NCI-H2227 (cell line): ENCODE measurements at regions not wholly inside any gene's neighbourhood (a gene's known extent, or its start where the extent isn't known, plus 50 kb on each side); places are given as distances from the start of the nearest gene placed in this dataset.

ENCODE experiments used
- DNase-seq: peaks from one replicate; lab custom pipeline; 2025; ENCODE audit not compliant: unreplicated experiment; lab: John Stamatoyannopoulos, UW

DNA sequence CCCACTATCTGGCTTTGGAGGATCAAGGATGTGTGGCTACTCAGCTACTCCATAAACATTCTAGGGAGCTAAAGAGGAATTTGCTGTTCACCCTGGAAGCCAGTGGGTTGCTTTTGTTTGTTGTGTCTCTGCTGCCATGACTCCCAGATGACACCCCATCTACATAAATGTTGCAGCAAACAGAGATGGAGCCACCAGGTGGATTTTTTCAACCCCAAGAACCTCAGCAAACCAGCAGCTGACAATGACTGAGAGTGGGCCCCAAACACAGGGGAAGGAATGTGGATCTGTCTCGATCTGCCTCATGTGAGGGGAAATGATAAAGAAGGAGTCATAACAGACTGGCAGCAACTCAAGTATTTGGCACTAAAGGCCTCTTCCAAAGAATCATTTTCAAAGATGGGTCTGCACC, 132.7 kb upstream of the TNC start:
- no peak for DNase-seq

DNA sequence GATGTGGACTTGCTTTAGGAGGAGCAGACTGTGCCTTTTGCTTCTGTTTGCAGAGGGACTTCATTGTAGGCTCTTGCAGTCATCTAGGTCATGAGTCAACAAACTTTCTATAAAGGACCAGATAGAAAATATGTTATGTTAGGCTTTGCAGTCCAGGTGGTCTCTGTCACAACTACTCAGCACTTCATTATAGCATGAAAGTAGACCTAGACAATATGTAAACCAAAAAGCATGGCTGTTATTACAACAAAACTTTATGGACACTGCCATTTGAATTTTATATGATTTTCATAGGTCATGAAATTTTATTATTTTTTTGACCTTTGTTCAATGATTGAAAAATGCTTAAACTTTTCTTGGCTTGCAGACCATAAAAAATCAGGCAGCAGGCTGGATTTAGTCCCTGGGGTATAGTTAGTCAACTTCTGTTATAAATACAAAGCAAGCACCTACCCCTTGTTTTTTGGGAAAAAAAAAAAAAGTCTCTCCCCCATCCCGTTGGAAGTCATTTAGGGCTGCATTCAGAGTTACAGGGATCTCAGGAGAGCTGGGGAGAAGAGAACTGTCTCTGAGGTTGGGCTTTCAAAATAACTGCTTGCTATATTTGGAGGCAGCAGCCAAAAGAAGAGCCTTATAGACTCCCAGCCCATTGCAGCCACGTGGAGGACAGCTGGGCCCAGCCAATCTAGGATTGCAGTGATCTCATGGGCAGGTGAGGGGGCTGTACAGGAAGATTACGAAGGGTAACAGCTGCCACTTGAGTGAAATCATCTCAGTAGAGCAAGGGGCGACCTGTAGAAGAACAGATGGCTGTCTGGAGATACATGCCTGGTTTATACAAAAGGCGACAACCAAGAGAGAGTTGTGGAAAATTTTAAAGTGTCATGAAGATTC, 136.6 kb upstream of the TNC start:
- DNase-seq = no peak

DNA sequence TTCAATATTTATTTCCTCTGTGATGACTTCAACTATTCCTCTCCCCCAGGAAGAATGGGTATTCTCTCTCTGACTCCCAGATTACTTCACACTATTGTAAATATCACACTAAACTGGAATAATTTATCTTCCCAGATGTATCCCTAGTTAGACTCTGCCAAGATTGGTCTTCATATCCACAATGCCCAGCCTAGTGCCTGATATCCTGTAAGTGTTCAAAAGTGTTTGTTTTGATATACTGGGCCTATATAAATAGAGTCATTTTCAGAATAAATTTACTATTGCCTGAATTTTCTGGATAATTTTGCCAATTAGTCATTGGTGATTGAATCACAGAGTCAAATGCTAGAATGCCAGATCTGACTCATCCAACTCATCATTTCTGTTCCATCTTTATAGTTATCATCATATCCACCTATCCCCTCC, 143.7 kb upstream of the TNC start:
- no peak for DNase-seq

DNA sequence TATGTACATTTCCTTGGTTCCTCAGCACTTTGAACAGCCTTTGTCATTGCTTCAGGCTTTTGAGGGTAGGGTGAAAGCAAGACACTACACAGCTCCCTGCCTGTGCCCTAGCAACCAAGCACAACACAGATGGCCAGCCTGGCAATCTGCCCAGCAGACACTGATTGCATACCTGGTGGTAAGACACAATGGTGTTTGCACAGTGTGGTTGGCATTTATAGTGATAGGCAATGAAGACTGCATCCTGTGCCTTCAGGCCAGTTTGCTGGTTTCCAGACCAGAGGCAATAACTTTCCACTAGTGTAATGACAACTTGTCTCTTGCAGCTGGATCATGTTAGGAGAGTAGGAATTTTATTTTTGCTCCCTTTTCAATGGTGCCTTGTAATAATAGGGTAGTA, 144.5 kb upstream of the TNC start:
- no peak for DNase-seq

DNA sequence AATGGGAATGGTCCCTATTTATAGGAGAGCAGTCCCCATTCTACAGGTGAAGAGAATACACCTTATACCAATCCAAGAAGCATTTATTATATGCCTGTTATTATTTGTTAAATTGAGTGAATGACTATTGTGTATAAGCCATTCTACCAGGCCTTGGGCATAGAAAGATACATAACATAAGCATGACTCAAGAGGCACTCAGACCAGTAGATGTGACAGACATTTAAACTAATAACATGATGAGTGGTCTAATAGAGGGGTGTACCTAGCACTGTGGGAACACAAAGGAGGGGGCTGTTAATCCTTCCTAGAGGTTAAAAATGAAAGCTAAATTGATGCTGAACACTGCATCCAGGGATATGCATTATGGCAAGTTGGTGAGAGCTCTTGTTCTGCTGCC, 145.0 kb upstream of the TNC start:
- no peak for DNase-seq

DNA sequence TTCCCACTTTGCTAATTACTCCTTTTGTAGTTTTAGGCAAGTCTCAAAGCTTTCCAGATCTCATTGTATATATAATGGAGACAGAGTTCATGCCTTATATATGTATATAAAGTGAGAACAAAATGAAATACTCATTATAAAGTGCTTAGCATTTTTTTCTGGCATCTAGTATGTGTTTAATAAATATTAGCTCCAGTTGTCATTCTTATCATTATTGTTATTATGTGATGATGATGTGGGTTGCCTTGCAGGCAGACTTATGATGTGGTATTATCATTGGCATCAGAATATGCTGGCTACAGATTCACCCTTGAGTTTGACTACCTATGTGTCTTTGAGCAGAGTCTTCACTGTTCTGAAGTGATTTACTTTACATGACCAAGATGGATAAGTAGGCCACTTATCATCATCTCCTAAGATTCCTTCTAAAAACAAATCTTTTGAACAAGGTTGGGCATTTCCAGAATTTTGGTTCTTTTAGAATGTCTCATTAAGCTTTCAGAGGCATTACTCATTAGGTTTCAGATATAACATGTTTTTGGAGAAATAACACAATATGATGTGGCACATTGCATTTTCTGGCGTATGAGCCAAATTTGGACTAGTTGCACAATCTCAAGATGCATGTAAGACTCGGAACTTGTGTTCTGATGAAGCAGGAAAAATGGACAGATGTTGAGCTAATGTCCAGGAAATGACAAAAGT, 145.6 kb upstream of the TNC start:
- DNase-seq = no peak

DNA sequence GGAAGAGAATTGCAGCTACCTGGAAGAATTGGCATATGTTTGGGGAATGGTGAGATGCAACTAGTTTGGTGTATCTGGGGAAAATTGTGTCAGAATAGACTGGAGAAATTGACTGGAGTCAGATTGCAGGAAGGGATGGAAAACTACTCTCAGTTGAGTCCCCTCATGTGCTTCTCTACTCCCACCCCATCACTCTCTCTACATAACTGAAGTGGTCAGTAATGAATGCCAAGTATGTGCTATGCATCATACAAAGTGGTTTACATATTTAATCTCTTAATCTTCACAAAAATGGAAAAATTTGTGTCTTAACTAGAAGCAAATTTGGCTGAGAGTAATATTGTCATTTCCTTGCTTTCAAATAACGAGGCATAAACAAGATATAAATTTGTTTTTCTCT, 146.4 kb upstream of the TNC start:
- DNase-seq = no peak

DNA sequence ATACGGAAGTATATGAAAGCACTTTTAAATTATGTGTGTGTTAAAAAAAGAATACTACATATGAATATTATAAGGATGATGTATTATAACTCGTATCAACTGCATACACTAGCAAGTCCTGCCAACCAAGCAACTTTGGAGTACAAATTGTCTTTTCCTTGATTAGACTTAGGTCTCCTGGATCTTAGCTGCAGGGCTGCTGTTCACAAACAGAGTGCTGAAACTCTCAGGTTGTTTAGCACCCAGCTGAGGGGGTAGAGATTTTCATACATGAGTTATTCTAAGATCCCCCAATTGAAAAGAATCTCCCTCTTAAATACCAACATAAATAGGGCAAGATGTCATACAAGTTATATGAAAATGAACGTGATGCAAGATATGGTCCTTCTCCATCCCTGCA, 149.8 kb upstream of the TNC start:
- no peak for DNase-seq

DNA sequence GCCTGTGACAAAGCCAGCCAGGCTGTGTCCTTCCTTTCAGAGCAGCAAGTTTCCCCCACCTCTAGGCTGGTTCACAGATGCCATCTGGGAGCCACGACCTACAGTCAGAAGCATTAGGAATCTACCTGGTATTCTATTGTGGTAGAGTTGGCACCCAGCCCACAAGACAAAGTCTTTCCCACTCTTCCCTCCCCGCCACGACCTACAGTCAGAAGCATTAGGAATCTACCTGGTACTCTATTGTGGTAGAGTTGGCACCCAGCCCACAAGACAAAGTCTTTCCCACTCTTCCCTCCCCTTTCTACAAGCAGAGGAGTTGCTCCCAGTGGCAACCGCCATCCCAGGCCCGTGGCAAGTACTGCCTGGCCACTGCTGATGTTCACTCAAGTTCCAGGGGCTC, 157.8 kb upstream of the TNC start:
- DNase-seq = no peak

DNA sequence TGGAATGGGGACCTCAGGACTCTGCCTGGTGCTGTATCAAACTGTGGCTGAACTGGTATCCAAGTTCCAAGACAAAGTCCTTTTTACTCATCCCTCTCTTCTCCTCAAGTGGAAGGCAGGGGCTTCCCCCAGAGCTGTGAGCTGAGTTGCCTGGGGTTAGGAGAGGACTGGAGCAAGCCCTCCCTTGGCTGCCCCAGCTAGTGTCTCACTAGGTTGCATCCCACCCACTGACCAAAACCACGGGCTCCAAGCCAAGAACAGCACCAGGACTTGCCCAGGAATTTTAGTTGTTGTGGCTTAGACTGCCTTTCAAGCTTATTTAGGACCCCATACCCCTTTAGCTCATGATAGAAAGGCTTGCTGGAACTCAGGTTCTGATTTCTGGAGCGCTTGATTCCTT, 158.7 kb upstream of the TNC start:
- DNase-seq = no peak

DNA sequence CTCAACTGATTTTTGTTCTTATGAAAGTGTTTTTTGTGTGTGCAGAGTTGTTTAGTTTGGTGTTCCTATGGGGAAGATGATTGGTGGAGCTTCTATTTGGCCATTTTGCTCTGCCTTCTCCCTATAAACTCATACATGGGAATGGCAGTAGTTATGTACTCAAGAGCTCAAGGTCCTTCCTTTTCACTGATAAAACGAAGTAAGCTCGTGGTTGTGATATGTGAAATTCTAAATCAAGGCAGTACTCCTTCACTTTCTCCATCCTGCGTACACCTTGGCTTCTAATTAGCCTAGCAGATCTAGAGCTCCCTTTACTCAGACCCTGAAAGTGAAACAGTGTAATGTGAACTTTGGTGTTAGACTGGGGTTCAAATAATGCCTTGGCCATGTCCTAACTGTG, 159.3 kb upstream of the TNC start:
- DNase-seq = no peak

DNA sequence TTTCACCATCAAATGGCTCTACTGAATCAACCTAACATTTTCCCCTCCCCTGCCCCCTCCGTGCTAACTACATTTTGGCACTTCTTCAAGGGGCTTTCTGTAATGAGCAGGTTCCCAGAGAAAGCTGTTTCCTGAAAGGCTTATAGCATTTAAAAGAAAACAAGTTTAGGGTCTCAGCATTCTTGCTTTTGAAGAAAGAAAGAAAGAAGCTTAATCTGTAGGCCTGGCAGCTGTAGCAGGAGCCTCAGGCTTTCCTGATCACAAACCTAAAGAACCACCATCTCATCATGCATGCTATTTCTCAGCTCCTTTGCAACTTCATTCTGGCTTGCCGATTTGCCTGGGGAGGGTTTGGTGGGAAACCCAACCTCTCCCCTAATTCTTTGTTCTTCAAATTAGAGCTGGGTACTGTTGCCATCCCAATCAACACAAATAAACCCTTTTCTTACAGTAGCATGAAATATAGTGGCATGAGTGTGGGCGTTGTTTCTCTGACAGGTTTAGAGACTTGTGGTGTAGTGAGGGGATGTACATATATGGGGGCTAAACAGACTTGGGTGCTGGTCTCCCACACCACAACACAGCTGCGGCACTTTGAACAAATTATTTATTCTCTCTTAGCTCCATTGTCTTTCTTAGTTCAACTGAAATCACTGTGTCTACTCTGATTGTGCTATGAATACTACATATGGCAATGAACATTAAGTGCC, 160.5 kb upstream of the TNC start:
- no peak for DNase-seq

DNA sequence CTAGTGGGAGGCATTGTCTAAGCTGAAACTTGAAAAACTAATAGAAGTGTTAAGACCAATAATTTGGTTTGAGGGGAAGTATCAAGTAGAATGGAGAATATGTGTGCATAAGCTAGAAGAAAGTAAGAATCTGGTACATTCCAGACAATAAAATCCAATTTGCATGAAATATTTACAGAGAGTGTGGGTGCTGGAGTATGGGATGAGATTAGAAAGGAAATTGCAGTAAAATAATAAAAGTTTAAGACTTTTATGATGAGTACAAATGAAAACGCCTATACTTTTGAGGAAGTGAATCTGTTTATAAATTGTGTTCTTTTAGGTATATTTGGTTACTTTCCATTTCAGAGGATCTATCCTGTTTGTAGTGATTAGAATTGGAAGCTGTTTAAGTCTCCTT, 165.4 kb upstream of the TNC start:
- DNase-seq = no peak

DNA sequence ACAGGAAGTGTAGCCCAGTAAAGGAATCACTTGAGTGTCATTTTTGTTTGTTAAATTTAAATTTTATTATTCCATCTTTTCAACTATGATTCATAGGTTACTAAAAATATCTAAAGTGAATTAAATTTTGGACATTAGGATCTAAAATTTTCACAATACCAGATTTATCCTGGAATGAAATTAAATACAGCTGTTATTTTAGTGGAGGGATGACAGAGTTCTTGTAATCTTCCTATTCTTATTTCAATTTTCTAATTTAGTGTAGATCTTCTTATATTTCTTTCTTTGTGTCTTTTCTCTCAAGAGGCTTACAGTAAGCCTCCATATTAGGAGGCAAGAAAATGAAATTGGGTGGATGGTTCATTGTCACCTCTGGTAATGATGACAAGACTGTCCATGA, 167.9 kb upstream of the TNC start:
- DNase-seq = no peak

DNA sequence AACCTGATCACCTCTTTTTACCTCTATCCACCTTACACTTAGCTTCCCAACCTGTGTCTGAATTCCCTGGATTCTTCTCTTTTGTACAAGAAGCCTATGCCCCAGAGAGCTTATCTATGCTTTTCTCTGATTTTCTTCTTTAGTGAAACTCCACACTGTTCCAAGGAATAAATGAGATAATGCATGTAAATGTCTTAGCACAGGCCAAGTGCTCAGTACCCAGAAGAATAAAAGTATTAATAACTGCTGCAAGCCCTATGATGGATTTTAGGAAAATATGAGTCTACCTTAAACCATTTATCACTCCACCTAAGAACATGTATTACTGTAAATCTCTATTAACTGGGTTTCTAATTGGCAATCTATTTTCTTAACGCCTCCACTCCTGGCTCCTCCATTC, 168.5 kb upstream of the TNC start:
- DNase-seq = no peak

DNA sequence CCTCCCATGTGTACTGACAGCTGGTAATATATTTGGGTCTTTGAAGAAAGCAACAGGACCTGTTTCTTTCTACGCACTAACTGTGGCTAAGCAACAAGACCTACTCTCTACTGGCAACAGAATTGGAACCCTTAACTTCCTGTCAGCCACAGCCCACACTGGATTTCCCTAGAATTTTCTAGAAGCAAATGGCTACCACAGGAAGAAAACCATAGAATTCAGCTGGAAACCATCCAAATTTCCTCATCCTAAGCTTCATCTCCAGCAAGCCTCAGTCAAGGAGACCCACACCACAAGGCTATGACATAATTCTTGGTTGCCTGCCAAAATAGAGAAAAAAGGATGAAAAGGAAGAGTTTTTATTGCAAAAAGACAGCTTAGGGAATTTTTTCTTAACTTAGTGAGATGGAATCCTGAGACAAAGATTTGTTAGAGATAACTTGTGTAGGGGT, 171.8 kb upstream of the TNC start:
- DNase-seq = no peak

DNA sequence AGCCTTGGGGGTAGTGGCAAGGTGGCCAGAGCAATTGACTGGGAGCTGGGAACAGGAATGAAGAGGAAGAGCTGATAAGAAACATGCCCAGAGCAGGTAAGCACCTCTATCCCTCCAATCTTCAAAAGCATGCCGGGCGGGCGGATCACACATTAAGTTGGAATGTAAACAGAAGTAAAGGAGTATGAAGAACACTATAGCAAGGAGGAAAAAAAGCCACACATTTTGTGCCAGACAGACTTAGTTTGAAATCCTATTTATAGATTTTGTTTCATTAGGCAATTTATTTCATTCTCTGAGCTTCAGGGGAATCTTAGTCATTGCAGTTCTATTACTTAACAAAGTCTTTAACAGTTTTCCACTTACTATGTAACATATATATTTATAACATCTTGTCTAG, 173.9 kb upstream of the TNC start:
- no peak for DNase-seq

DNA sequence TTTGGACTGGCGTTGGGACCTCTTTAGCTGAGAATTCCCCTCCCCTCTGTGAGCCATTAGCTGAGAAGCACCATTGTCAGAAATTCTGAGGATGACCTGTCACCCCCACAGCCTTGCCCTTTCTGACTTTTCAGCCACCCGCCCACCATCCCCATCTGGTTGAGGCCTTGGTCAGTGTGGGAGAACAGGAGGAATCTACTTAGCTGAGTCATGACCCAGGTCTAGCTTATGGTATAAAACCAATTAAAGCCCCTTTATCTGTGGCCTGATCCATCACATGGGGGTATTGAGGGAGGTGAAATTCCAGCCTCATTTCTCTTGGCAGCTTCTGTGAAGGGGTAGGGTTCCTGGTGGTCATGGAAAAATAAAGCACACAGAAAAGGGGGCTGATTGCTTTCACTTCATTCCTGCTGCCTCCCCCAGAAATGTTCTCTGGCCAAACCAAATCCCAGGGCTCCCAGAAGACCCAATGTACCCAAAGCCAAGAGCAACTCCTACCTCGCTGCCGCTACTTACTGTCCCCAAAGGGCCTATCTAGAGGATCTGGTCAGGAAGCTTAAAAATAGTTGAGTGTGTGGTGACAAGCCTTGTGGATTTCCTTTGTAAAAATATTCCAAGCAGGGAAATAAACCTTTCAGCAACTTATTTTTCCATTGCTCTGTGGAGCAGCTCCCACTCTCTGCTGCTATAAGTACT, 174.8 kb upstream of the TNC start:
- no peak for DNase-seq

DNA sequence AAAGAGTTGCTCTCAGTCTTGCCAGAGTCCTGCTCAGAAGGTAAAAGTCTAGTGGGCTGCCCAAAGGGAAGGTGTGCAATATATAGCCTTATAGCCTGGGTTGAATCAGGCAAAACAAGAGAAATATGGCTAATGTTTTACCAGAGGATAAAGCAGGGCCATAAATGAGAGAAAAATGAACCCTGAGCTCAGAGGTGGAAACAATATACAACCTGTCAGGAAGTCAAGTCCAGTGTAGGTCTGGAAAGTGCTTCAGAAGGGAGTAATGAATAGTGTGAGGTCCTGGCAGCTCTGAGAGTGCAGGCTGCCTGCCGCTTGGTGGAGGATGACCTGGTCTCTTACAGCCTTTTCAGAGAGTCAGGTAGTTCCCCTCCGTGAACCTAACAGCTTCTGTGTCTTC, 177.8 kb upstream of the TNC start:
- no peak for DNase-seq

DNA sequence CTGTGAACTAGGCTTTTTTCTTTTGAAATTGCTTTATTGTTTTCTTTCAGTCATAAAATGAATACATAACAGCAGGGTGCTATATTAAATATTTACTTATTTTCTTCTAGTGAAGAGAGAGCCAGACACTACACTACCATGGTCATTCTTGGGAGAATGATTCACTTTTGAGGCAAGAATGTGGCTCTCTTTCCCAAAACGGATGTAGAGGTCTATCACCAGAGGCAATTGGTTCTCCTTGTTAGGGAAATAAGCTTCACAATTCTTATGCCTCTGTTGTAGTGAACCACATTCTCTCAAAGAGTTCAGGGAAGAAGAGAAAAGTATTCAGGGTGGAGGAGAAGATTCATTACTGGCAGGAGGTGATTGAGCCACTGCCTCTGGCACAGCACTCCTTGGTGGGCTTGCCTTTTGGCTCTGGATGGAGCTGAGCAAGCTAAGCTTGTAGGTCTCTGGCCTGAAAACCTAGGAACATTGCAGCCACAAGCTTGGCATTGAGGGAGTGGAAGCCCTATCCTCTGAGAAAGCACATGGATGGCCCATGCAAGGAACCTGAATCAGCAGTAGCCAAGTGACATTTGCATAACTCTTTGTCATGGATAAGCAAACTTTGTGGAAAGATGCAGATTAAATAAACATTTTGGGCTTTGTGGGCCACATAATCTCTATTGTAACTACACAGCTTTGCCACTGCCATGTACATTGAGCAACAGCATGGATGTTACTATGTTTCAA, 179.0 kb upstream of the TNC start:
- DNase-seq = no peak

DNA sequence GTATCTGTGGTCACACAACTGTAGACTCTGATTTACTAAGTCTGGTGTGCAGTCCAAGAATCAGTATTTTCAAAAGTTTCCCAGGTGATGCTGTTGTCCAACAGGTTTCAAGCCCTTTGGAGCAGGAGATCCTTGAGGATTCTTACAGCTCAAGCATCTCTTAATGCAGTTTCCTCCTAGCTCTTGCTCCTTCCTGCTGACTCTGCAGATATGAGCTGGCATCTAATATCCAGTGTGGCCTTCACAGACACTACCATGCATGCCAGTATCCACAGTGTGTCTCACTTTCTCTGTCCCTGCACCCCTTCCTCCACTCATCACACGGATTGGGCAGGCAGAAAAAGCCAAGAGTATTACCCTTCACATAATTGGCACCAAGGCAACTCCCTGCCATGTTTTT, 182.2 kb upstream of the TNC start:
- no peak for DNase-seq
